ENCODE measurements at regions not wholly inside any gene's neighbourhood (a gene's known extent, or its start where the extent isn't known, plus 50 kb on each side); places are given as distances from the start of the nearest gene placed in this dataset.
"Not testable (repeated sequence)": the region's sequence is repeated elsewhere in the genome, so short reads cannot be mapped to it uniquely, and the experiment has no call there.

- TF ChIP-seq CTCF (IDR thresholded peaks at IDR 0.05; ENCODE audit: borderline replicate concordance, extremely low read depth, low read length, poor library complexity, severe bottlenecking); EZH2 (IDR thresholded peaks at IDR 0.05; ENCODE audit: borderline replicate concordance, low read depth, low read length, severe bottlenecking): not testable (repeated sequence)
Observed at GRCh38 chr18:47637551-47637950, 292.9 kb downstream of the SMAD2 start.

Measured in DND-41 (cell line).